GM12872 (cell line): ENCODE measurements at regions not wholly inside any gene's neighbourhood (a gene's known extent, or its start where the extent isn't known, plus 50 kb on each side); places are given as distances from the start of the nearest gene placed in this dataset.

Experiments used
- CTCF ChIP-seq: IDR thresholded peaks from 3 replicates; pipeline ENCODE4 v1.5.1; 2011; ENCODE audit warnings: low read depth, mild to moderate bottlenecking, low read length, moderate library complexity; ENCODE audit not compliant: insufficient read depth

- TF ChIP-seq CTCF, result no peak
Measured at GRCh38 chr14:55777877-55778276, 197.9 kb downstream of the KTN1 start.

GRCh38 chr14:55780156-55780946 is 200.3 kb downstream of the KTN1 start:
- TF ChIP-seq CTCF, result no peak

- TF ChIP-seq CTCF, result no peak
Measured at GRCh38 chr14:55781046-55781445, 201.0 kb downstream of the KTN1 start.

GRCh38 chr14:55782166-55782565 is 202.2 kb downstream of the KTN1 start:
- no peak for TF ChIP-seq CTCF

GRCh38 chr14:55789406-55789805 is 209.4 kb downstream of the KTN1 start:
- TF ChIP-seq CTCF, result no peak

- TF ChIP-seq CTCF, result no peak
Measured at GRCh38 chr14:55794655-55795595, 214.9 kb downstream of the KTN1 start.

GRCh38 chr14:55798406-55798805 is 218.4 kb downstream of the KTN1 start:
- no peak for TF ChIP-seq CTCF
